ENCODE measurements at regions not wholly inside any gene's neighbourhood (a gene's known extent, or its start where the extent isn't known, plus 50 kb on each side); places are given as distances from the start of the nearest gene placed in this dataset.

DNA sequence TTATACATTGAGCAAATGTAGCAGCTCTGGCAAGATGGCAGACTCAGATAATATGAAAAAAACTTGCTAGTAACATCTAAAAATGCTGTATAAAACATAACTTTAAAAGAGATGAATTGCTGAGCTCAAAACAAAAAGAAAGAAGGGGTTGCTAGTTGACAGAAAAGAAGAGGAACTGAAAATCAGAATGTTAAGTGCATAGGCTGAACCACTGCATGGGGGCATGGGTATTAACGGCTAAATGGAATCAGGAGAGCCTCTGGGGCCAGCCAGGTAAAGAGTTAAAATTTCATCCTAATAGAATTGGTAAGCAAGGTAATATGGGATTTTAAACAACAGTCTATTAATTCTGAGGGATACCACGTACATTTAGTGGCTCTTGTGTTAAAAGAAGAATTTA lies 146.8 kb downstream of the SMC2 start:
- intact Hi-C loops (cut with micrococcal nuclease; ENCODE audit: unreplicated experiment): no loop called here
- no peaks in the 10 kb centered on the region for H3K4me1 ChIP-seq (replicated peaks; ENCODE audit: insufficient read depth)
- H3K36me3 ChIP-seq (ENCODE audit: low read depth): no peaks in the 10 kb centered on the region
- no peaks in the 10 kb centered on the region for H3K9me3 ChIP-seq (ENCODE audit: insufficient read depth, low read depth)
- TF ChIP-seq CTCF (conservative IDR thresholded peaks at IDR 0.05) (no peak), EZH2 (IDR thresholded peaks at IDR 0.05; ENCODE audit: low read depth) (no peak)
- H3K4me2 ChIP-seq: no peak overlapping the region
- ChIA-PET CTCF (no interaction called here), POLR2A (ENCODE audit: unreplicated experiment) (no interaction called here)
- no peak overlapping the region for H3K27ac ChIP-seq
- no TSS peak for BruUV-seq (replicated peaks)
- no peaks in the 10 kb centered on the region for H3F3A ChIP-seq (ENCODE audit: insufficient read depth, low read depth)
- DNase-seq: no peak
- no peak overlapping the region for H2AFZ ChIP-seq
- H3K27me3 ChIP-seq (ENCODE audit: insufficient read depth, low read depth): no peaks in the 10 kb centered on the region
- H3K9me2 ChIP-seq (ENCODE audit: insufficient read depth): no peaks in the 10 kb centered on the region
- no peaks in the 10 kb centered on the region for H3K79me2 ChIP-seq (ENCODE audit: low read depth)
- no peak overlapping the region for H3K4me3 ChIP-seq
- no peaks in the 10 kb centered on the region for H4K20me1 ChIP-seq (ENCODE audit: insufficient read depth)

DNA sequence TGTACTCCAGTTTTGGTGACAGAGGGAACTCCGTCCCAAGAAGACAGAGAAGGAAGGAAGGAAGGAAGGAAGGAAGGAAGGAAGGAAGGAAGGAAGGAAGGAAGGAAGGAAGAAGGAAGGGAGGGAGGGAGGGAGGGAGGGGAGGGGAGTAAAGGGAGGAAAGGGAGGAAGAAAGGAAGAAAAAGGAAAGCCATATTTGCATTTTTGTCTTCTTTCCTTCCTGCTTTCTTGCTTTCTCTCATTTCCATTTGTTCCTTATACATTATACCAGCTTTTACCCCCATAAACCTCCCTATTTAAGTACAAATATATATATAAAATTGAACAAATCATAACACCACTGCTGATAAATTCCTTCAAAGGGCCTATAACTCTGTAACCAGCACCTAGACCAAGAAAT lies 151.8 kb downstream of the SMC2 start:
- H3K27ac ChIP-seq: no peak overlapping the region
- H3K4me1 ChIP-seq (replicated peaks; ENCODE audit: insufficient read depth): no peaks in the 10 kb centered on the region
- BruUV-seq (replicated peaks): no TSS peak
- no peak for TF ChIP-seq EZH2 (IDR thresholded peaks at IDR 0.05; ENCODE audit: low read depth)
- TF ChIP-seq CTCF (conservative IDR thresholded peaks at IDR 0.05): no peak
- H3K79me2 ChIP-seq (ENCODE audit: low read depth): no peaks in the 10 kb centered on the region
- H3K9me3 ChIP-seq (ENCODE audit: insufficient read depth, low read depth): no peaks in the 10 kb centered on the region
- H3F3A ChIP-seq (ENCODE audit: insufficient read depth, low read depth): no peaks in the 10 kb centered on the region
- H3K9me2 ChIP-seq (ENCODE audit: insufficient read depth): no peaks in the 10 kb centered on the region
- no peak overlapping the region for H3K4me3 ChIP-seq
- ChIA-PET CTCF (no interaction called here), POLR2A (ENCODE audit: unreplicated experiment) (no interaction called here)
- H3K36me3 ChIP-seq (ENCODE audit: low read depth): no peaks in the 10 kb centered on the region
- intact Hi-C loops (cut with micrococcal nuclease; ENCODE audit: unreplicated experiment): no loop called here
- H3K27me3 ChIP-seq (ENCODE audit: insufficient read depth, low read depth): no peaks in the 10 kb centered on the region
- H2AFZ ChIP-seq: no peak overlapping the region
- no peak for DNase-seq
- H3K4me2 ChIP-seq: no peak overlapping the region
- no peaks in the 10 kb centered on the region for H4K20me1 ChIP-seq (ENCODE audit: insufficient read depth)

DNA sequence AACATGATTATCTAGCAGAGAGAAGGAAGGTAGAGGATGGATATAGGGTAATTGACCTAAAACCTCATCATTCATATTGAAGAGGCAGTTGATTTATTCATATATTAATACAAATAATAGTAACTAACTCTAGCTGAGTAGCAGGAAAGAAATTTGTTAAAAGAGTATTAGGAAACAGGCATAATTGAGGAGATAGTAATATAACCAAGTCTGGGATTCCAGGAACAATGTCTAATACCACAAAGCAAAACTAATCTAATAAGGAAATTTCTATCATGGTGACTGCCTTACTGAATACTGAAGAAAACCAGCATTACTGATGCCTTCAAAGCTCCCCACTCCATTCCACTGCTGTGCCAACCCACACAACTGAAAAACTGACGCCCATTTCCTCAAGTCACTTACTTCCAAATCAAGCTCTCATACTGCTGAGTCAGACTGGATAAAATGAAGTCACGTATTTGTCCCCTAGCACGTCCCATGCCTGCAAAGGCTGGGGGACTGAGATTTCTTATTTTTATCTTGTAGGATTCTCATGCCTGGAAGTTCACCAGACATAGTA lies 153.9 kb downstream of the SMC2 start:
- Histone ChIP-seq H3K4me2 (no peak overlapping the region), H3K27ac (no peak overlapping the region), H2AFZ (peak overlapping the region; percentile 28; the same call in 1 of the 2 replicates), H3K36me3 (ENCODE audit: low read depth) (no peaks in the 10 kb centered on the region), H3F3A (ENCODE audit: insufficient read depth, low read depth) (no peaks in the 10 kb centered on the region), H3K4me1 (replicated peaks; ENCODE audit: insufficient read depth) (no peaks in the 10 kb centered on the region), H3K4me3 (no peak overlapping the region), H3K9me2 (ENCODE audit: insufficient read depth) (no peaks in the 10 kb centered on the region), H3K79me2 (ENCODE audit: low read depth) (no peaks in the 10 kb centered on the region), H3K9me3 (ENCODE audit: insufficient read depth, low read depth) (no peaks in the 10 kb centered on the region), H4K20me1 (ENCODE audit: insufficient read depth) (no peaks in the 10 kb centered on the region), H3K27me3 (ENCODE audit: insufficient read depth, low read depth) (no peaks in the 10 kb centered on the region)
- ChIA-PET CTCF (no interaction called here), POLR2A (ENCODE audit: unreplicated experiment) (no interaction called here)
- no TSS peak for BruUV-seq (replicated peaks)
- no peak for DNase-seq
- intact Hi-C loops (cut with micrococcal nuclease; ENCODE audit: unreplicated experiment): no loop called here
- TF ChIP-seq EZH2 (IDR thresholded peaks at IDR 0.05; ENCODE audit: low read depth) (no peak), CTCF (conservative IDR thresholded peaks at IDR 0.05) (no peak)

All from PC-9 (cell line).